SK-N-SH treated with all-trans-retinoic acid at 6 μM for 48 hours (cell line): ENCODE measurements at regions not wholly inside any gene's neighbourhood (a gene's known extent, or its start where the extent isn't known, plus 50 kb on each side); places are given as distances from the start of the nearest gene placed in this dataset.
"Not testable (repeated sequence)": the region's sequence is repeated elsewhere in the genome, so short reads cannot be mapped to it uniquely, and the experiment has no call there.

Experiments
- ATAC-seq: fragments of 200-7000 bp; cut with Tn5 transposase; 3 replicates; pipeline ENCODE4 v1.9.1; 2020; ENCODE audit warnings: mild to moderate bottlenecking, moderate library complexity
- CSDC2 ChIP-seq: fragments of 250-450 bp; sonication (Bioruptor Pico); IDR thresholded peaks from 2 replicates; pipeline ENCODE4 v1.5.0; 2020; ENCODE audit warnings: mild to moderate bottlenecking, moderate library complexity
- ESRRG ChIP-seq: fragments of 250-450 bp; sonication (Bioruptor Pico); IDR thresholded peaks from 2 replicates; pipeline ENCODE4 v1.6.1; 2021; ENCODE audit warnings: mild to moderate bottlenecking
- ISL1 ChIP-seq: fragments of 250-450 bp; sonication (Bioruptor Pico); IDR thresholded peaks from 2 replicates; pipeline ENCODE4 v2.1.2; 2022; ENCODE audit warnings: mild to moderate bottlenecking, moderate library complexity
- RARB ChIP-seq: fragments of 250-450 bp; sonication (Bioruptor Pico); IDR thresholded peaks from 2 replicates; pipeline ENCODE4 v1.8.0; 2021; ENCODE audit warnings: mild to moderate bottlenecking, moderate library complexity
- TCF4 ChIP-seq: fragments of 250-450 bp; sonication (Bioruptor Pico); IDR thresholded peaks from 2 replicates; pipeline ENCODE4 v1.8.0; 2021; ENCODE audit warnings: mild to moderate bottlenecking, moderate library complexity, borderline replicate concordance
- TOX ChIP-seq: fragments of 250-450 bp; sonication (Bioruptor Pico); IDR thresholded peaks from 2 replicates; pipeline ENCODE4 v1.8.0; 2021; ENCODE audit warnings: mild to moderate bottlenecking, moderate library complexity, borderline replicate concordance
- ZC3H10 ChIP-seq: fragments of 250-450 bp; sonication (Bioruptor Pico); IDR thresholded peaks from 2 replicates; pipeline ENCODE4 v1.5.1; 2021; ENCODE audit warnings: mild to moderate bottlenecking, moderate library complexity
- TF ChIP-seq, protein P1 (sequence below): fragments of 250-450 bp; sonication (Bioruptor Pico); IDR thresholded peaks from 2 replicates; pipeline ENCODE4 v1.8.0; 2020; ENCODE audit warnings: mild to moderate bottlenecking, moderate library complexity, borderline replicate concordance
- TF ChIP-seq, protein P2 (sequence below): fragments of 250-450 bp; sonication (Bioruptor Pico); IDR thresholded peaks from 2 replicates; pipeline ENCODE4 v1.8.0; 2021; ENCODE audit warnings: low read depth, mild to moderate bottlenecking, moderate library complexity, borderline replicate concordance

DNA sequence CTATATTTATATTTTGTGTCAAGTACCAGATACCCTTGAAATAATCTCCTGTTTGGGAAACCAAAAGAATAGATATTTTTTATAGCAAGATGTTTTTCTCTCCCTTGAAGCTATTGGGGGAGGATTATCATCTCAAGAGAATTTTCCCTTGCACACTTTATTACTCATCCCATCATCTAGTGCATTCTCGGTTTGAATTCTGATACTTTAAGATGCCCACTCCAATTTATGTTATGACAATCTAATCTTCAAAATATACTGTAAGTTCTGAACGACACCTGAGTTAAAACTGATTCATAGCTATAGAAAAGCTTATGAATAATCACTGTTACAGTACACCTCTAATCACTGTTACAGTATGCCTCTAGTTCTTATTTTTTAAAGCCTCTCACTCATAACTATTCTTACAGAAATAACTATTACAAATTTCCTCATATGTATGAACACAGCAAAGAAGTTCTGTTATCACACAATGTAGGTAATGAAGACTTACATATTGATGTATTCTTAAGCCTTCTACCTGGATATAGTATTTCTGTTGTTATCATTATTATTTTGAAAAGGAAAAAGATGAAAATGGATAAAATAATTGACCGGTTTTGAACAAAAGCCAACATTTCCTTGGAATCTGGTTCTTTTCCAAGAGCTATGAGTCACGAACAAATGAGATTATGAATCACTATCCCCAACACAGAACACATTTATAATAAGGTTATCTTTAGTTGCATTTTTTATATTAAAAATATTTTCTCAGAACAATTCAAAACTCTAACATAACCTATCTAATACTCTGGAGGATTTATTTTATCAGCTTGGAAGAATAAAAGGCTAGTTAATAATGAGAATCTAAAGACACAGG is 72.3 kb upstream of the FAM13C start:
- ATAC-seq: peak; percentile 79
- TF ChIP-seq RARB (CRISPR knock-in tag): no peak
- no peak for TF ChIP-seq ESRRG (CRISPR knock-in tag)
- TF ChIP-seq ZC3H10 (CRISPR knock-in tag): 0 out of 2 replicates have a peak, but pooled peaks have one; percentile 46
- TF ChIP-seq ISL1 (CRISPR knock-in tag): peak; percentile 85
- TF ChIP-seq TCF4 (CRISPR knock-in tag): peak; percentile 50; the same call in 1 of the 2 replicates
- 0 out of 2 replicates have a peak, but pooled peaks have one; percentile 28 for TF ChIP-seq TOX (CRISPR knock-in tag)
- TF ChIP-seq, protein P1, sequence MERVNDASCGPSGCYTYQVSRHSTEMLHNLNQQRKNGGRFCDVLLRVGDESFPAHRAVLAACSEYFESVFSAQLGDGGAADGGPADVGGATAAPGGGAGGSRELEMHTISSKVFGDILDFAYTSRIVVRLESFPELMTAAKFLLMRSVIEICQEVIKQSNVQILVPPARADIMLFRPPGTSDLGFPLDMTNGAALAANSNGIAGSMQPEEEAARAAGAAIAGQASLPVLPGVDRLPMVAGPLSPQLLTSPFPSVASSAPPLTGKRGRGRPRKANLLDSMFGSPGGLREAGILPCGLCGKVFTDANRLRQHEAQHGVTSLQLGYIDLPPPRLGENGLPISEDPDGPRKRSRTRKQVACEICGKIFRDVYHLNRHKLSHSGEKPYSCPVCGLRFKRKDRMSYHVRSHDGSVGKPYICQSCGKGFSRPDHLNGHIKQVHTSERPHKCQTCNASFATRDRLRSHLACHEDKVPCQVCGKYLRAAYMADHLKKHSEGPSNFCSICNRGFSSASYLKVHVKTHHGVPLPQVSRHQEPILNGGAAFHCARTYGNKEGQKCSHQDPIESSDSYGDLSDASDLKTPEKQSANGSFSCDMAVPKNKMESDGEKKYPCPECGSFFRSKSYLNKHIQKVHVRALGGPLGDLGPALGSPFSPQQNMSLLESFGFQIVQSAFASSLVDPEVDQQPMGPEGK: peak; percentile 70; the same call in 1 of the 2 replicates

DNA sequence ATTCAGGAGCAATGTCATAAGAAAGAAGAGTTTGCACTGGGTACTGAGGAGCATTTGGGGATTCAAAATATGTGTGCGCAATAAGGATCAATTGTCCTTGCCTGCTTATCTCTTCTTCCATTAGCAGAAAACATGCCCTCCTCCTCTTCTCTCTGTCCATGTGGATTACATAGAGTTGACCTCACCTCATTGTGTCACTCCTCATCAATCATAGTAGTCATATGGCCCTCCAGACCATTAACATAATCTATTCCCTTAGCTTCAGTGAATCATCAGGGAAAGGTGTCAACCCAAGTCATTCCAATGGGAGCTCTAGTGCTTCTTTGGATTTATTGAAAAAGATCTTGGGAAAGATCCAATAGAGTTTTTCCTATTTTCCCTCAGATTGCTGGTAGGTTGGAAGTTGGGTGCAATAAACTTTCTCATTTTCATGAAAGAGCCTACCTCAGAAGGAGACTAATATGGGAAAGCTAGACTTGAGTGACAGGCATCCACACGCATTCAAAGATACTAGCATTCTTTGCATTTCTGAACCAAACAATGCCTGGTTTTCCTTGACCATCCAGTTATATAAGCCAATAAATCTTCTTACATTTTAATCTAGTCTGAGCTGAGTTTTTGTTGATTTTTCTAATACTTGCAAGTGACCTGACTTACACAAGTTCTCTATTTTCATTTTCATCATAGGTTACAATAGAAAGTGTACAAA is 71.5 kb upstream of the FAM13C start:
- TF ChIP-seq TCF4 (CRISPR knock-in tag): no peak
- TF ChIP-seq, protein P2, sequence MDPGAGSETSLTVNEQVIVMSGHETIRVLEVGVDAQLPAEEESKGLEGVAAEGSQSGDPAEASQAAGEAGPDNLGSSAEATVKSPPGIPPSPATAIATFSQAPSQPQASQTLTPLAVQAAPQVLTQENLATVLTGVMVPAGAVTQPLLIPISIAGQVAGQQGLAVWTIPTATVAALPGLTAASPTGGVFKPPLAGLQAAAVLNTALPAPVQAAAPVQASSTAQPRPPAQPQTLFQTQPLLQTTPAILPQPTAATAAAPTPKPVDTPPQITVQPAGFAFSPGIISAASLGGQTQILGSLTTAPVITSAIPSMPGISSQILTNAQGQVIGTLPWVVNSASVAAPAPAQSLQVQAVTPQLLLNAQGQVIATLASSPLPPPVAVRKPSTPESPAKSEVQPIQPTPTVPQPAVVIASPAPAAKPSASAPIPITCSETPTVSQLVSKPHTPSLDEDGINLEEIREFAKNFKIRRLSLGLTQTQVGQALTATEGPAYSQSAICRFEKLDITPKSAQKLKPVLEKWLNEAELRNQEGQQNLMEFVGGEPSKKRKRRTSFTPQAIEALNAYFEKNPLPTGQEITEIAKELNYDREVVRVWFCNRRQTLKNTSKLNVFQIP: 0 out of 2 replicates have a peak, but pooled peaks have one; percentile 19
- TF ChIP-seq ISL1 (CRISPR knock-in tag): peak; percentile 57; the same call in 1 of the 2 replicates
- ATAC-seq: peak; percentile 37

DNA sequence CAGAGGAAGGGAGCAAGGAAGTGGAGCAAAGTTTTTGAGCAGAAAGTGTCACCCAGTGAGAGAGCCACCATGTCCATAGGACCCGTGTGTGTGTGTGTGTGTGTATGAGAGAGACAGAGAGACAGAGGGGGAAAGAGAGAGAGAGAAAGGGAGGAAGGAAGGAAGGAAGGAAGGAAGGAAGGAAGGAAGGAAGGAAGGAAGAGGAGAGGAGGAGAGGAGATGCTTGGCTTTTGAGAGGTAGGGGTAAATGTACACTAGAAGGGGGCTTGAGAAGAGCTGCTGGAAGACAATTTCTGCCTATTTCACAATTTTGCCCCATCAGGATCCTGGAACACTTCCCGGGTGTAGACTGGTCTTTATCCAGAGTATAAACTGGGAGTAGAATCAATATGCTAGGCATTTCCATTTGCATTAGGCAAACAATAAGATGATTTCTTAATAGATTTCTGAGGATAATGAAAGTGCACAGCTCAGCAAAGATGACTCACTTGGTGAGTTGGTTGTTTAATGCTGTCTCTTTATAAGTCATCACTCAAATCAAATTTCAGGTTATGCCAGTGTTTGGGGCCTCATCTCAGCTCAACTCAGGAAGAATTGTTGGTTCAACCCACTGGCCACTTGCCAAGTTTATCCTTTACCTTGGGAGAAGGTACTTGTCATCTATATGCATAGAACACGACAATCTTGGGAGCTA is 70.0 kb upstream of the FAM13C start:
- TF ChIP-seq ZC3H10 (CRISPR knock-in tag) (0 out of 2 replicates have a peak, but pooled peaks have one; percentile 13), CSDC2 (no peak), ISL1 (CRISPR knock-in tag) (peak; percentile 65; the same call in 1 of the 2 replicates)

DNA sequence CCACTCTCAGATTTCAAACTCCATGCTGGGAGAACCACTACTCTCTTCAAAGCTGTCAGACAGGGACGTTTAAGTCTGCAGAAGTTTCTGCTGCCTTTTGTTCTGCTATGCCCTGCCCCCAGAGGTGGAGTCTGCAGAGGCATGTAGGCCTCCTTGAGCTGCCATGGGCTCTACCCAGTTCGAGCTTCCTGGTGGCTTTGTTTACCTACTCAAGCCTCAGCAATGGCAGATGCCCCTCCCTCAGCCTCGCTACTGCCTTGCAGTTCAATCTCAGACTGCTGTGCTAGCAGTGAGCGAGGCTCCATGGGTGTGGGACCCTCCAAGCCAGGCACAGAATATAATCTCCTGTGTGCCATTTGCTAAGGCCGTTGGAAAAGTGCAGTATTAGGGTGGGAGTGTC is 51.4 kb upstream of the FAM13C start:
- not testable (repeated sequence) for ATAC-seq

More for the DNA sequence above, 70.0 kb upstream of the FAM13C start:
- ATAC-seq: peak; percentile 32; the same call in 2 of the 3 replicates
